ENCODE measurements at regions not wholly inside any gene's neighbourhood (a gene's known extent, or its start where the extent isn't known, plus 50 kb on each side); places are given as distances from the start of the nearest gene placed in this dataset.
A peak's percentile ranks its signal among the peaks of the same experiment; 100 is the strongest.

- peak; percentile 100 for DNase-seq (ENCODE audit: low read depth)
- peak; percentile 9 for TF ChIP-seq CTCF (conservative IDR thresholded peaks at IDR 0.05; ENCODE audit: control insufficient read depth, insufficient read depth, low read depth, low read length)
- no peak overlapping the region for H3K4me3 ChIP-seq (ENCODE audit: control insufficient read depth, low read depth, low read length)
These were observed 207.1 kb downstream of the NFATC2 start for GRCh38 chr20:51335329-51335841.

- TF ChIP-seq CTCF (conservative IDR thresholded peaks at IDR 0.05; ENCODE audit: control insufficient read depth, insufficient read depth, low read depth, low read length) = no peak
- H3K4me3 ChIP-seq (ENCODE audit: control insufficient read depth, low read depth, low read length) = no peak overlapping the region
- no peak for DNase-seq (ENCODE audit: low read depth)
These were observed 207.9 kb downstream of the NFATC2 start for GRCh38 chr20:51334609-51335008.

GRCh38 chr20:51333971-51334370 is 208.5 kb downstream of the NFATC2 start:
- no peak overlapping the region for H3K4me3 ChIP-seq (ENCODE audit: control insufficient read depth, low read depth, low read length)
- TF ChIP-seq CTCF (conservative IDR thresholded peaks at IDR 0.05; ENCODE audit: control insufficient read depth, insufficient read depth, low read depth, low read length) = no peak
- no peak for DNase-seq (ENCODE audit: low read depth)

- no peak for TF ChIP-seq CTCF (conservative IDR thresholded peaks at IDR 0.05; ENCODE audit: control insufficient read depth, insufficient read depth, low read depth, low read length)
- no peak overlapping the region for H3K4me3 ChIP-seq (ENCODE audit: control insufficient read depth, low read depth, low read length)
- no peak for DNase-seq (ENCODE audit: low read depth)
These were observed 209.1 kb downstream of the NFATC2 start for GRCh38 chr20:51333446-51333845.

GRCh38 chr20:51331481-51331880 is 211.0 kb downstream of the NFATC2 start:
- TF ChIP-seq CTCF (conservative IDR thresholded peaks at IDR 0.05; ENCODE audit: control insufficient read depth, insufficient read depth, low read depth, low read length) = no peak
- peak; percentile 60 for DNase-seq (ENCODE audit: low read depth)
- H3K4me3 ChIP-seq (ENCODE audit: control insufficient read depth, low read depth, low read length) = no peak overlapping the region

- TF ChIP-seq CTCF (conservative IDR thresholded peaks at IDR 0.05; ENCODE audit: control insufficient read depth, insufficient read depth, low read depth, low read length) = no peak
- no peak overlapping the region for H3K4me3 ChIP-seq (ENCODE audit: control insufficient read depth, low read depth, low read length)
- DNase-seq (ENCODE audit: low read depth) = no peak
These were observed 212.7 kb downstream of the NFATC2 start for GRCh38 chr20:51329845-51330244.
